ENCODE measurements at regions not wholly inside any gene's neighbourhood (a gene's known extent, or its start where the extent isn't known, plus 50 kb on each side); places are given as distances from the start of the nearest gene placed in this dataset.

DNA sequence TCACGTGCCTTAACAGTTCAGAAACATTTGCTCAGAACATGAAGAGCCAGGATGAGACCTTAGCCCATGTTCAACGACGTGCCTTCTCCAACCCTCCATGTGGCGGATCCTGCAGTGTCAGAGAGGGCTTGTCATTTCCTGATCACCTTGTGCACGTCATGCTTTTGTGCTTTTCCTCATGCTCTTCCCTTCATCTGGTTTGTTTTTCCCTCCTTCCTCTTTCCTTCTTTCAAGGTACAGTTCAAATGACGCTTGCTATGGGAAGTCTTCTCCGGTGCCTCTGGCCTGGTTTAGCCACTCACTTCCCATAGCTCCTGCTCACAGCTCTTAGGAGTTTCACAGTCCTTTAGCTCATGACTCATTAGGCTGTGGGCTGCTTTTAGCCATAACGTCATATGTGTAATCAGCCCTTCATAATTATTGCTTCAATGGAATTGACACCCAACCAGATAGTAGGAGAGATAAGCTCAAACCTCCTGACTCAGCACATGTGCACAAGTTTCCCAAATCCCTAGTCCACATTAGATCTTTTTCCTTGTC lies 102.7 kb upstream of the CNKSR3 start:
- TF ChIP-seq, protein P1, sequence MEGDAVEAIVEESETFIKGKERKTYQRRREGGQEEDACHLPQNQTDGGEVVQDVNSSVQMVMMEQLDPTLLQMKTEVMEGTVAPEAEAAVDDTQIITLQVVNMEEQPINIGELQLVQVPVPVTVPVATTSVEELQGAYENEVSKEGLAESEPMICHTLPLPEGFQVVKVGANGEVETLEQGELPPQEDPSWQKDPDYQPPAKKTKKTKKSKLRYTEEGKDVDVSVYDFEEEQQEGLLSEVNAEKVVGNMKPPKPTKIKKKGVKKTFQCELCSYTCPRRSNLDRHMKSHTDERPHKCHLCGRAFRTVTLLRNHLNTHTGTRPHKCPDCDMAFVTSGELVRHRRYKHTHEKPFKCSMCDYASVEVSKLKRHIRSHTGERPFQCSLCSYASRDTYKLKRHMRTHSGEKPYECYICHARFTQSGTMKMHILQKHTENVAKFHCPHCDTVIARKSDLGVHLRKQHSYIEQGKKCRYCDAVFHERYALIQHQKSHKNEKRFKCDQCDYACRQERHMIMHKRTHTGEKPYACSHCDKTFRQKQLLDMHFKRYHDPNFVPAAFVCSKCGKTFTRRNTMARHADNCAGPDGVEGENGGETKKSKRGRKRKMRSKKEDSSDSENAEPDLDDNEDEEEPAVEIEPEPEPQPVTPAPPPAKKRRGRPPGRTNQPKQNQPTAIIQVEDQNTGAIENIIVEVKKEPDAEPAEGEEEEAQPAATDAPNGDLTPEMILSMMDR (IDR thresholded peaks at IDR 0.05 in 4 of 5, conservative IDR thresholded peaks at IDR 0.05 in 1 of 5), result no peak
- no peak for TF ChIP-seq POLR2A (IDR thresholded peaks at IDR 0.05)
